GM21619 (cell line): ENCODE measurements at regions not wholly inside any gene's neighbourhood (a gene's known extent, or its start where the extent isn't known, plus 50 kb on each side); places are given as distances from the start of the nearest gene placed in this dataset.
A peak's percentile ranks its signal among the peaks of the same experiment; 100 is the strongest.

ENCODE experiments used
- ATAC-seq: cut with Tn5 transposase; IDR thresholded peaks from one replicate; pipeline ENCODE4 v1.9.1; 2021; ENCODE audit not compliant: unreplicated experiment

DNA sequence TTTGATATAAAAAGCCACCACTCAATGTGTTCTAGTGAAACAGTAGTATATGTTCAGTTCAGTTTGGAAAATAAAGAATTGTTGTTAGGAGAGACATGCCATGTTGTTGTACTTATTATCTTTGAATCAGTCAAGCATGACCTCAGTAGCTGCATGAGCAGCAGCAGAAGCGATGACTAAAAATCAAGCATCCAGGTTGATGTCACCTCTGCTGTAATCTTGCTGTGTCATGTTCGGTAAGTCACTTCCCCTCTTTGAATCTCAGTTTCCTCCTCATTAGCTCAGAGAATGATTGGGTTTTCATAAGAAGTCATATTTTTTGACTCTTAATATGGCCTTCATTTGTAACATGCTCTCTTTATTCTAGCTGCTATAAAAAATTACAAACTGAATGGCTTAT lies 428.4 kb upstream of the B3GALT2 start:
- peak; percentile 81 for ATAC-seq

DNA sequence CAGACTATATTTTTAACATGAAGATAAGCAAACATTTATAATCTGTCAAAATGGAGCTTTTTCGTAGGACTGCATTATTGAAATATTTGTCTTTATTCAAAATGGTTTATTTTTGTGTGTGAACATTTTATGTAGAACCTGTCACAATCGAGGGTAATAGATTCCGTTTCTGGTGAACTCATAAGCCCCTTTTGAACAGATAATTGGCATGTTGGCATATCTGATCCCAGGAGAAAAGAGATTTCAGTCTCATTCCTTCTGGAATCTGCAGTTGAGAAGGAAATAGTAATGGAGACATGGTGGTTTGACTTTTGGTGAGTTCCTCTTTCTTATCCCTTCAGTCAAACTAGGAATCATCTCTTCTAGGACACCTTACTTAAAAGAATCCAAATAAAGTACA lies 427.9 kb upstream of the B3GALT2 start:
- ATAC-seq = no peak

DNA sequence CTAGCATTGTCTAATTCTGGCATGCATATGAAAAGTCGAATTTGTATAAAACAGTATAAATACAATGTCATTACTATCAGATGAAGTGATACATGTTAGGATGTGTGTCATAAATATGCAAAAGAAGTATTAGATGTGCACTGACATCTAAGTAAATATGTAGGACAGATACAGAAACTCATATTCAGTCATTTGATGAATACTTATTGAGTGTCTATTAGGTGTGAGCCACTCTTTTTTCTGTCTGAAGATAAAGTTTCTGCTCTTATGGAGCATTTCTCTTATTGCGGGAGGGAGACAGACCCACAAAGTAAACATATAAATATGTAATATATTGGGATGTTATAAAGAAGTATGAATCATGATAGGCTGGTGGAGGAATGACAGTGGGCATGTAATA lies 426.6 kb upstream of the B3GALT2 start:
- ATAC-seq = no peak

DNA sequence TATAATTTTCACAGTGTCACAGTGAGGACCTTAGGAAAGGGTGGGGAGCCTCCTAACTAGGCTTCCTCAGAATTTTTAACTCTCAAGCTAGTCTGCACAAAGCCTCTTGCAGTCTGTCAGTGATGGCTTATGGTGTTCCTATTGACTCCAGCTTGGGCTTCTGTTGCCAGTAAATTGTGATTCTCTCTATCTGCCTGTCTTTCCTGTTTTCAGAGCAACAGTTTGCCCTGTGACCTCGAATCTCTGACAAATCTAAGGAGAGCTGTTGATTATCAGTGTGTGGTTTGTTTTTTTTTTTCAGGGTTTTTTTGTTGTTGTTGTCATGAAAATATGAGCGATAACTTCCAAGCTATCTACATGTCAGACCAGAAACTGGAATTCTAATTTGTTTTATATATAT lies 423.2 kb upstream of the B3GALT2 start:
- no peak for ATAC-seq

DNA sequence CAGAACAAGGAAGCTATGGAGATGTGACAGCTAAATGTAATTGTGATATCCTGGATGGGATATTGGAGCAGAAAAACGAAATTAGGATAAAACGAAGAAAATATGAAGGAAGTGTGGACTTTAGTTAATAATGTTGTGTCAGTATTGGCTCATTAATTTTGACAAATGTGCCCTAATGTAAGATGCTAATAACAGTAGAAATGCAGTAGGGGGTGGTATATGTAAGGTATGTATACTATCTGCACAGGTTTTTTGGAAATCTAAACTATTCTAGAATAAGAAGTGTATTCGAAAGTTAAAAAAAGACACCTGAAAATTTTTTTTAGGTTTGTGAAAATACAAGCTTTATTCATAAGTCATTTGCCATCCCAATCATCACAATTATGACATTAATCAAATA lies 421.4 kb upstream of the B3GALT2 start:
- ATAC-seq = no peak

GRCh38 chr1:193606035-193606434 lies 419.6 kb upstream of the B3GALT2 start:
- no peak for ATAC-seq

- no peak for ATAC-seq
Observed at GRCh38 chr1:193602705-193603104, 416.3 kb upstream of the B3GALT2 start.

GRCh38 chr1:193593147-193593885 lies 406.9 kb upstream of the B3GALT2 start:
- ATAC-seq = no peak

DNA sequence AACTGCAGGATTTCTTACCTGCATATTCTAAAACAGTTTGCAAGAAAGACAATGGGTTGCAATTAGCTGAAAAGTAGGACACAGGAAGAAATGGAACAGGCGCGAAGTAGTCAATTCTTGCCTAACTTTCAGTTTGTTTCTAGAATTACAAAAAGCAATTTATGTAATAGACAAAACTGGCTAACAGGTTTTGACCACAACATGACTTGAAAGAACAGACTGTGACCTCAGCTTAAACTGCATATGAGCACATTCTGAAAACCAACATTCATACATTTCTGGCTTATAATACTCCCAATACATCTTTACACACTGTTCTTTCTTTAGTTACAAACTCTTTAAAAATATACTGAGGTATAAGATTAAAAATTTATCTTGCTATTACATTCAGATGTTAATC lies 405.9 kb upstream of the B3GALT2 start:
- no peak for ATAC-seq

GRCh38 chr1:193590102-193590501 lies 403.7 kb upstream of the B3GALT2 start:
- ATAC-seq = no peak

DNA sequence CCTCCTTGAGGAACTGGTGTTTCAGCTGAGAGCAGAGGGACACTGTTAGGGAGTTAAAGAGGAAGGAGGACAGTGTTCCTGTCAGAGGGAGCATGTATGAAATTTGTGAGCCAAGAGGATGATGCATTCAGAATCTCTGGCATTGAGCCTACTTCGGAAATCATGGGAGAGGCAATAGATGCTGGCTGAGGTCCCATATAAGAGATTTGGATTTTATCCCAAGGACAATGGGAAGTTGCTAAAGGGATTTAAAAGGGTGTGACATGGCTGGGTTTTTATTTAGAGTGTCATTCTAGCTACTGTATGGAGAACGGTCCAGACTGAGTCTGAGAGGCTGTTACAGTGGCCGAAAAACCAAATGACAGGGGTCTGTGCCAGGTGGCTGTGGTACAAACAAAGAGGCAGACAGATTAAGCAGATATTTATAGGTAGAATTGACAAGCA lies 403.2 kb upstream of the B3GALT2 start:
- ATAC-seq = no peak

GRCh38 chr1:193588311-193589082 lies 402.1 kb upstream of the B3GALT2 start:
- ATAC-seq = no peak

GRCh38 chr1:193584731-193585239 lies 398.4 kb upstream of the B3GALT2 start:
- no peak for ATAC-seq

DNA sequence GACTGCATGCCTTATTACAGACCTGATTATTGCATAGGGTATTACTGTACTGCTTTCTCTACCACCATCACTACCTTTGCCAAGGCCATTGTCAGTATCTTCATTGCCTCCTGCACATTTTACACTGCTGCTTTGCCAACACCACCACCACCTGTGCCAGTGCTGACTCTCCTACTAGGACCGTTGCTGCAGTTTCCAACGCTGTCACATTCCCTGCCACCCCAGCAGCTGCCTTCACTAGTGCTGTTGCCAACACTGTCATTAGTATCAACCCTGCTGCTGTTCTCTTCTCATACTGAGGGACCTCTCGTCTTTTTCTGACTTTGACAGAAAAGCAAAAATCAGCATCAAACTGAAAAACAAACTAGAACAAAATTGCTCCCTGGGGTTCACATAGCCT lies 394.9 kb upstream of the B3GALT2 start:
- no peak for ATAC-seq

DNA sequence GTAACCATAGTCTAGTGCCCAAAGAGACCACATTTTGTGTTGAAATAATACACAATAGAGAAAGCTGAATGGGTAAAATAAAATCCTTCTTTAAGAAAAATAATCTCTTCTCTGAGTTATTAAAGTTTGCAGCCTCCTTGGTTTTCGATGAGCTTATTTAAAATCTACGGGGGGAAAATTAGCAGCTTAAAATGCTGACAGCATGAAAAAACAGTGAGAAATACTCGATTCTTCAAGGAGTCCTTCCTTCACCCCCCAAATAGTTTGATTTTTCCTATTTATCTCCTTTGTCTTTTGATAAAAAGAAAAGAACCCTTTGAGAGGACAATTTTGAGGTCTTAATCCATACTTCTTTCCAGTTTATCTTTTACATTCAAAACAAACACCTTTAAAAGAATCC lies 394.0 kb upstream of the B3GALT2 start:
- ATAC-seq = no peak

- no peak for ATAC-seq
Observed at GRCh38 chr1:193579323-193579722, 392.9 kb upstream of the B3GALT2 start.

GRCh38 chr1:193574913-193575312 lies 388.5 kb upstream of the B3GALT2 start:
- ATAC-seq = no peak

- ATAC-seq = no peak
Observed at GRCh38 chr1:193569983-193570269, 383.5 kb upstream of the B3GALT2 start.

GRCh38 chr1:193569096-193569982 lies 382.9 kb upstream of the B3GALT2 start:
- ATAC-seq = no peak

DNA sequence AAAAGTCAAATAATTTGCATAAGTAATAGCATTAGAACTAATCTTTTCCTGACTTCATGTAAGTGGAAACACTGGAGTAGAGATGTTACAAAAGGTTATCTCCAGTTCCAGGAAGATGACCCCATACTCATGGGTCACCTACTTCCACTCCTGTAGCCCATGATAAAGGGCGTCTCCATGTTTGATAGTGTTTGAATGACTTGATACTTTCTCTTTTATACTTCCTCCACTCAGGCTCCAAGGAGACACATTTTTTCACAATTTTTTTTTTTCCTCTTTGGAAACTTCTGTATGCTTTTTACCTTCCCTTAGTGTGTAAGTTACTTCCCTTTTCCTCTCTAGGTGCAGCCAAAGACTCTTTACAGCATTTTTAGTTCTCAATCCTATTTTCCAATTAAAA lies 382.1 kb upstream of the B3GALT2 start:
- ATAC-seq = no peak

- ATAC-seq = no peak
Observed at GRCh38 chr1:193567937-193568336, 381.5 kb upstream of the B3GALT2 start.

DNA sequence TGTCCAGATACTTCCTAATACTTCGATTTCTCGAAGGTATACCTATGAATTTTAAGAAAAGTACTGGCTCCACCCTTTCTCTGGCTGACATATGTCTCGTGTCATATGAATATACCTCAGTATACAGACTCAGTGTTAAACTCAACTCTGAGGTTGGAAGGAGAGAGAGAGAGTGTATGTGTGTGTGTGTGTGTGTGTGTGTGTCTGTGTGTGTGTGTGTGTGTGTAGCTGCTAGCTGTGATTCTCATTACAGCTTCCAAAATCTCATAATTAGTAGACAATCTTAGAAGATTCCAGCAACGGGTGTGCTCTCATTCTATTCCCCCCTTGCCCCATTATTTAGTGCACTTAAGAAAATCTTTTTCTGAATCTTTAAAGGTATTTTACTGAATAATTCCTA lies 380.3 kb upstream of the B3GALT2 start:
- no peak for ATAC-seq
